ENCODE measurements at regions not wholly inside any gene's neighbourhood (a gene's known extent, or its start where the extent isn't known, plus 50 kb on each side); places are given as distances from the start of the nearest gene placed in this dataset.

DNA sequence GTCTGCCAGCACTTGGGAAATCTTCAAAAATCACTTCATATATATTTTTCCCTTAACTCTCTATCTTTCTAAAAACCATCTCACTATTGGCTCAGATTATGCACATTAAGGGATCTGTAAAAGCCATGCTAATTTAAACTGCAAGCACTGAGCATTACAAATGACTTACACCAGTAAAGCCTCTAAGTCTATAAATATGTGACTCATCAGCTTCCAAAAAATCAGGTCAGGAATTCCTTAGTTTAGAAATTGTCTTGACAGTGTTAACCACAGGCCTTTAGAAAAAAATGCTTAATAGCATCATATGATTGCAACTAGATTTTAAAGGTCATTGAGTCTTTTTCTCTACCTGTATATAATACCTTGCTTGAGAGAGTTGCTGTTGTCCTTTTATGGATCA is 1113.6 kb upstream of the PIK3C3 start:
- no peak for DNase-seq
- H3K4me3 ChIP-seq = no peak overlapping the region
- peaks cover 0 to 23% (median 7%) of the 10 kb centered on the region in 8 donors for H3K9me3 ChIP-seq
- H3K27me3 ChIP-seq (replicated peaks in 1 of 7) = no peaks in the 10 kb centered on the region
- TF ChIP-seq POLR2AphosphoS5 (IDR thresholded peaks at IDR 0.05) (no peak), POLR2A (IDR thresholded peaks at IDR 0.05) (no peak)
- TF ChIP-seq, protein P1, sequence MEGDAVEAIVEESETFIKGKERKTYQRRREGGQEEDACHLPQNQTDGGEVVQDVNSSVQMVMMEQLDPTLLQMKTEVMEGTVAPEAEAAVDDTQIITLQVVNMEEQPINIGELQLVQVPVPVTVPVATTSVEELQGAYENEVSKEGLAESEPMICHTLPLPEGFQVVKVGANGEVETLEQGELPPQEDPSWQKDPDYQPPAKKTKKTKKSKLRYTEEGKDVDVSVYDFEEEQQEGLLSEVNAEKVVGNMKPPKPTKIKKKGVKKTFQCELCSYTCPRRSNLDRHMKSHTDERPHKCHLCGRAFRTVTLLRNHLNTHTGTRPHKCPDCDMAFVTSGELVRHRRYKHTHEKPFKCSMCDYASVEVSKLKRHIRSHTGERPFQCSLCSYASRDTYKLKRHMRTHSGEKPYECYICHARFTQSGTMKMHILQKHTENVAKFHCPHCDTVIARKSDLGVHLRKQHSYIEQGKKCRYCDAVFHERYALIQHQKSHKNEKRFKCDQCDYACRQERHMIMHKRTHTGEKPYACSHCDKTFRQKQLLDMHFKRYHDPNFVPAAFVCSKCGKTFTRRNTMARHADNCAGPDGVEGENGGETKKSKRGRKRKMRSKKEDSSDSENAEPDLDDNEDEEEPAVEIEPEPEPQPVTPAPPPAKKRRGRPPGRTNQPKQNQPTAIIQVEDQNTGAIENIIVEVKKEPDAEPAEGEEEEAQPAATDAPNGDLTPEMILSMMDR (IDR thresholded peaks at IDR 0.05 in 8 of 11, conservative IDR thresholded peaks at IDR 0.05 in 3 of 11) = no peak
- intact Hi-C loops (cut with DNase I; ENCODE audit: low total_unique reads) = no loop called here
- H3K27ac ChIP-seq = no peak overlapping the region
- no peaks in the 10 kb centered on the region for H3K36me3 ChIP-seq
- no peaks in the 10 kb centered on the region for H3K4me1 ChIP-seq

GRCh38 chr18:40841063-40841462 is 1114.0 kb upstream of the PIK3C3 start:
- peaks cover 0 to 23% (median 7%) of the 10 kb centered on the region in 8 donors for H3K9me3 ChIP-seq
- no peaks in the 10 kb centered on the region for H3K36me3 ChIP-seq
- no peaks in the 10 kb centered on the region for H3K4me1 ChIP-seq
- intact Hi-C loops (cut with DNase I; ENCODE audit: low total_unique reads) = no loop called here
- H3K4me3 ChIP-seq = no peak overlapping the region
- 57 to 73% (median 59%) methylated on average over 3 of the region's 3 CpGs for WGBS, 5 donors
- H3K27me3 ChIP-seq (replicated peaks in 1 of 7) = no peaks in the 10 kb centered on the region
- no peak overlapping the region for H3K27ac ChIP-seq
- DNase-seq = no peak
- TF ChIP-seq, protein P1 (IDR thresholded peaks at IDR 0.05 in 8 of 11, conservative IDR thresholded peaks at IDR 0.05 in 3 of 11) = no peak
- TF ChIP-seq POLR2A (IDR thresholded peaks at IDR 0.05) (no peak), POLR2AphosphoS5 (IDR thresholded peaks at IDR 0.05) (no peak)

DNA sequence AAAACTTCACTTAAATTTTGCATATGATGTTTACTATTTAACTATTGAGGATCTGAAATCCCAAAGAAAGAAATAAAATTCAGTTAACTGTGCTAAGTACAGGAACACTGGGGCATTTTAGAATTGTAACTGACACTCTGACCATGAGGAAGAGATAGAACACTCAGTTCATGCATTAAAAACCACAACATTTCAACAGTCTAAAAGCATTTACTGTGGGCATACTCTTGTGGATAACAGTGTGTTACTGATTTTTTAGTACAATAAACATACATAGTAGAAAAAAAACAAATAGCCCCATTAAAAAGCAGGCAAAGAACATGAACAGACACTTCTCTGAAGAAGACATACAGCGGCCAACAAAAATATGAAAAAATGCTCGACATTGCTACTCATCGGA is 1122.7 kb upstream of the PIK3C3 start:
- H3K36me3 ChIP-seq = no peaks in the 10 kb centered on the region
- WGBS, 5 donors = 88 to 95% (median 92%) methylated on average over 3 of the region's 3 CpGs
- H3K4me3 ChIP-seq = no peak overlapping the region
- H3K27me3 ChIP-seq (replicated peaks in 1 of 7) = no peaks in the 10 kb centered on the region
- DNase-seq = no peak
- intact Hi-C loops (cut with DNase I; ENCODE audit: low total_unique reads) = loop anchor here (10.0 kb wide), 1 partner anchor 58 kb away; no protein-coding TSS in a partner anchor
- no peak overlapping the region for H3K27ac ChIP-seq
- H3K9me3 ChIP-seq = peaks cover 0 to 5% (median 0%) of the 10 kb centered on the region in 8 donors
- TF ChIP-seq POLR2A (IDR thresholded peaks at IDR 0.05) (no peak), POLR2AphosphoS5 (IDR thresholded peaks at IDR 0.05) (no peak)
- TF ChIP-seq, protein P1 (IDR thresholded peaks at IDR 0.05 in 8 of 11, conservative IDR thresholded peaks at IDR 0.05 in 3 of 11) = no peak
- no peaks in the 10 kb centered on the region for H3K4me1 ChIP-seq

DNA sequence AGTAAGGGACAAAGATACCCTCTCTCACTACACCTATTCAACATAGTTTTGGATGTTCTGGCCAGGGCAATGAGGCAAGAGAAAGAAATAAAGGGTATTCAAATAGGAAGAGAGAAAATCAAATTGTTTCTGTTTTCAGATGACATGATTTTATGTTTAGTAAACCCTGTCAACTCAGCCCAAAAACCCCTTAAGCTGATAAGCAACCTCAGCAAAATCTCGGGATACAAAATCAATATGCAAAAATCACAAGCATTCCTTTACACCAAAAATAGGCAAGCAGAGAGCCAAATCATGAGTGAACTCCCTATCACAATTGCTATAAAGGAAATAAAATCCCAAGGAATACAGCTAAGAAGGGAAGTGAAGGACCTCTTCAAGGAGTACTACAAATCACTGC is 1130.7 kb upstream of the PIK3C3 start:
- Histone ChIP-seq H3K4me1 (no peaks in the 10 kb centered on the region), H3K36me3 (no peaks in the 10 kb centered on the region), H3K4me3 (no peak overlapping the region), H3K27ac (no peak overlapping the region), H3K9me3 (peaks cover 0 to 17% (median 7%) of the 10 kb centered on the region in 8 donors), H3K27me3 (replicated peaks in 1 of 7) (no peaks in the 10 kb centered on the region)
- TF ChIP-seq, protein P1 (IDR thresholded peaks at IDR 0.05 in 8 of 11, conservative IDR thresholded peaks at IDR 0.05 in 3 of 11) = no peak
- TF ChIP-seq POLR2A (IDR thresholded peaks at IDR 0.05) = no peak
- TF ChIP-seq POLR2AphosphoS5 (IDR thresholded peaks at IDR 0.05) = no peak
- no peak for DNase-seq
- intact Hi-C loops (cut with DNase I; ENCODE audit: low total_unique reads) = no loop called here
- 74 to 94% (median 82%) methylated on average over 1 of the region's 1 CpG for WGBS, 5 donors
